ENCODE measurements at regions not wholly inside any gene's neighbourhood (a gene's known extent, or its start where the extent isn't known, plus 50 kb on each side); places are given as distances from the start of the nearest gene placed in this dataset.

GRCh38 chr5:156042726-156043125 lies 284.2 kb upstream of the SGCD start:
- Histone ChIP-seq H3K9ac (ENCODE audit: low read length) (no peak overlapping the region), H3K27me3 (ENCODE audit: low read length) (no peaks in the 10 kb centered on the region), H3K27ac (ENCODE audit: low read depth, low read length) (no peak overlapping the region), H3K4me2 (ENCODE audit: low read depth, low read length, poor library complexity, severe bottlenecking) (no peak overlapping the region), H2AFZ (ENCODE audit: low read depth, low read length, severe bottlenecking) (no peak overlapping the region), H3K9me2 (replicated peaks; ENCODE audit: insufficient read depth, low read length) (no peaks in the 10 kb centered on the region), H3F3A (ENCODE audit: insufficient read depth) (no peaks in the 10 kb centered on the region), H3K79me2 (ENCODE audit: insufficient read depth, low read length) (no peaks in the 10 kb centered on the region), H4K20me1 (ENCODE audit: low read depth, low read length) (no peaks in the 10 kb centered on the region), H3K4me3 (ENCODE audit: insufficient read depth, low read length, poor library complexity, severe bottlenecking) (no peak overlapping the region), H3K9me3 (ENCODE audit: insufficient read depth, low read length) (no peaks in the 10 kb centered on the region), H3K36me3 (ENCODE audit: low read length) (no peaks in the 10 kb centered on the region)
- TF ChIP-seq EZH2phosphoT487 (conservative IDR thresholded peaks at IDR 0.05; ENCODE audit: low read length): no peak
- TF ChIP-seq CTCF (IDR thresholded peaks at IDR 0.05; ENCODE audit: insufficient read depth, low read length, poor library complexity, severe bottlenecking): no peak

- no peaks in the 10 kb centered on the region for H3K79me2 ChIP-seq (ENCODE audit: insufficient read depth, low read length)
- no peaks in the 10 kb centered on the region for H3K27me3 ChIP-seq (ENCODE audit: low read length)
- no peak overlapping the region for H3K27ac ChIP-seq (ENCODE audit: low read depth, low read length)
- H3K4me2 ChIP-seq (ENCODE audit: low read depth, low read length, poor library complexity, severe bottlenecking): no peak overlapping the region
- TF ChIP-seq CTCF (IDR thresholded peaks at IDR 0.05; ENCODE audit: insufficient read depth, low read length, poor library complexity, severe bottlenecking) (no peak), EZH2phosphoT487 (conservative IDR thresholded peaks at IDR 0.05; ENCODE audit: low read length) (no peak)
- no peak overlapping the region for H3K9ac ChIP-seq (ENCODE audit: low read length)
- no peaks in the 10 kb centered on the region for H4K20me1 ChIP-seq (ENCODE audit: low read depth, low read length)
- no peaks in the 10 kb centered on the region for H3K9me3 ChIP-seq (ENCODE audit: insufficient read depth, low read length)
- H3F3A ChIP-seq (ENCODE audit: insufficient read depth): no peaks in the 10 kb centered on the region
- no peaks in the 10 kb centered on the region for H3K36me3 ChIP-seq (ENCODE audit: low read length)
- no peaks in the 10 kb centered on the region for H3K9me2 ChIP-seq (replicated peaks; ENCODE audit: insufficient read depth, low read length)
- H3K4me3 ChIP-seq (ENCODE audit: insufficient read depth, low read length, poor library complexity, severe bottlenecking): no peak overlapping the region
- no peak overlapping the region for H2AFZ ChIP-seq (ENCODE audit: low read depth, low read length, severe bottlenecking)
Measured at GRCh38 chr5:156043351-156043750, 283.6 kb upstream of the SGCD start.

DNA sequence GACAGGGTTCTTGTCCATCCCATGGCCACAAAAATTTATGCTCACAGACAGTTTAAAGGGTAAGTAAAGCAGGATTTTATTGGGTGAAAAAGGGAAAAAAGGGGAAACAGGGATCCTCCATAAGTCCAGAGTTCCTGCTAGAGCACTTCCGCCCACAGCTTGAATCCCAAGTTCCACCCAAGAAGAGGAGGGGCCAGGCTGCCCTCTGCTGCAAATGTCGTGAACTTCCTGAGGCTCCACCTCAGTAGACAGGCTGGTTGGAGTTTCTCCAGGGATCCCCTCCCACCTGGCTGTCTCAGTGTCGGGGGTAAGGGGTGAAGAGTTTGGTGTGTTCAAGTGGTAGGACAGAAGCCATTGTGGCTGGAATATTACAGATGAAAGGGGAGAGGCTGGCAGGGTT lies 275.0 kb upstream of the SGCD start:
- H3K9me2 ChIP-seq (replicated peaks; ENCODE audit: insufficient read depth, low read length): no peaks in the 10 kb centered on the region
- H3F3A ChIP-seq (ENCODE audit: insufficient read depth): no peaks in the 10 kb centered on the region
- H2AFZ ChIP-seq (ENCODE audit: low read depth, low read length, severe bottlenecking): no peak overlapping the region
- no peaks in the 10 kb centered on the region for H3K79me2 ChIP-seq (ENCODE audit: insufficient read depth, low read length)
- TF ChIP-seq CTCF (IDR thresholded peaks at IDR 0.05; ENCODE audit: insufficient read depth, low read length, poor library complexity, severe bottlenecking) (no peak), EZH2phosphoT487 (conservative IDR thresholded peaks at IDR 0.05; ENCODE audit: low read length) (no peak)
- H3K36me3 ChIP-seq (ENCODE audit: low read length): no peaks in the 10 kb centered on the region
- H3K27ac ChIP-seq (ENCODE audit: low read depth, low read length): no peak overlapping the region
- no peak overlapping the region for H3K9ac ChIP-seq (ENCODE audit: low read length)
- no peak overlapping the region for H3K4me3 ChIP-seq (ENCODE audit: insufficient read depth, low read length, poor library complexity, severe bottlenecking)
- no peaks in the 10 kb centered on the region for H3K27me3 ChIP-seq (ENCODE audit: low read length)
- H4K20me1 ChIP-seq (ENCODE audit: low read depth, low read length): no peaks in the 10 kb centered on the region
- H3K4me2 ChIP-seq (ENCODE audit: low read depth, low read length, poor library complexity, severe bottlenecking): no peak overlapping the region
- H3K9me3 ChIP-seq (ENCODE audit: insufficient read depth, low read length): no peaks in the 10 kb centered on the region

DNA sequence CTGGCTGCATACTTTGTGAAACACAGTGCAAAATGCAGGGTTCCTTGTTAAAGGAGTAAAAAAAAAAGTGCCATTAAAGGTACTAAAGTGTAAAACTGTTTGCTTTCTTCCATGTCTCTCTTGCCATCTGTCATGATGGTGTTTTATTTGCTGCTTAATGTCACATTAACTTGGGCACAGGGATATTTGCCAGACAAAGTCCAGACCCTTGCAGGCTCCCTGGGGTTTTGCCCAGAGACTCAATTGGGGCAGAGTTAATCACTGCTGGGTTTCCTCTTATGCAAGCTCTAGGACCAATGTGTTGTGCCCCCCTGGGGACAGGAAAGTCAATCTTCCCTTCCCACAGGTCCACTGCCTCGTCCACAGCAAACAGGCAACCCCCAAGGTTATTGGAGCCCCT lies 274.3 kb upstream of the SGCD start:
- no peak overlapping the region for H3K4me3 ChIP-seq (ENCODE audit: insufficient read depth, low read length, poor library complexity, severe bottlenecking)
- no peaks in the 10 kb centered on the region for H3K27me3 ChIP-seq (ENCODE audit: low read length)
- H3K27ac ChIP-seq (ENCODE audit: low read depth, low read length): no peak overlapping the region
- no peak overlapping the region for H2AFZ ChIP-seq (ENCODE audit: low read depth, low read length, severe bottlenecking)
- H3K9me3 ChIP-seq (ENCODE audit: insufficient read depth, low read length): no peaks in the 10 kb centered on the region
- H3K79me2 ChIP-seq (ENCODE audit: insufficient read depth, low read length): no peaks in the 10 kb centered on the region
- no peak overlapping the region for H3K9ac ChIP-seq (ENCODE audit: low read length)
- no peaks in the 10 kb centered on the region for H4K20me1 ChIP-seq (ENCODE audit: low read depth, low read length)
- H3K9me2 ChIP-seq (replicated peaks; ENCODE audit: insufficient read depth, low read length): no peaks in the 10 kb centered on the region
- no peaks in the 10 kb centered on the region for H3F3A ChIP-seq (ENCODE audit: insufficient read depth)
- no peak for TF ChIP-seq EZH2phosphoT487 (conservative IDR thresholded peaks at IDR 0.05; ENCODE audit: low read length)
- no peak for TF ChIP-seq CTCF (IDR thresholded peaks at IDR 0.05; ENCODE audit: insufficient read depth, low read length, poor library complexity, severe bottlenecking)
- no peaks in the 10 kb centered on the region for H3K36me3 ChIP-seq (ENCODE audit: low read length)
- no peak overlapping the region for H3K4me2 ChIP-seq (ENCODE audit: low read depth, low read length, poor library complexity, severe bottlenecking)
